GM12875 (cell line): ENCODE measurements at regions not wholly inside any gene's neighbourhood (a gene's known extent, or its start where the extent isn't known, plus 50 kb on each side); places are given as distances from the start of the nearest gene placed in this dataset.

Experiments
- H3K4me3 ChIP-seq: one replicate; pipeline ENCODE4 v1.5.1; 2011; ENCODE audit warnings: low read depth, low read length, control low read depth
- TF ChIP-seq, protein P1 (sequence below): IDR thresholded peaks from 2 replicates; pipeline ENCODE4 v1.5.1; 2011; ENCODE audit warnings: low read depth, mild to moderate bottlenecking, control low read depth, inconsistent platforms, low read length, moderate library complexity, borderline replicate concordance; ENCODE audit not compliant: insufficient read depth

DNA sequence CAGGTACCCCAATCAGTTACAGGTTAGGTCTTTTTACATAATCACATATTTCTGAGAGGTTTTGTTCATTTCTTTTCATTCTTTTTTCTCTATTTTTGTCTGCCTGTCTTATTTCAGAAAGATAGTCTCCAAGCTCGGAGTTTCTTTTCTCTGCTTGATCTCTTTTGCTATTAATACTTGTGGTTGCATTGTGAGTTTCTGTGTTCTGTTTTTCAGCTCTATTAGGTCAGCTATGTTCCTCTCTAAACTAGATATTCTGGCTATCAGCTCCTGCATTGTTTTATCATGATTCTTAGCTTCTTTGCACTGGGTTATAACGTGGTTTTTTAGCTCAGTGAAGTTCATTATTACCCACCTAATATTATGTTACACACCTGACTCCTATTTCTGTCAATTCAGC lies 914.1 kb downstream of the TRHDE start:
- no peak overlapping the region for H3K4me3 ChIP-seq
- TF ChIP-seq, protein P1, sequence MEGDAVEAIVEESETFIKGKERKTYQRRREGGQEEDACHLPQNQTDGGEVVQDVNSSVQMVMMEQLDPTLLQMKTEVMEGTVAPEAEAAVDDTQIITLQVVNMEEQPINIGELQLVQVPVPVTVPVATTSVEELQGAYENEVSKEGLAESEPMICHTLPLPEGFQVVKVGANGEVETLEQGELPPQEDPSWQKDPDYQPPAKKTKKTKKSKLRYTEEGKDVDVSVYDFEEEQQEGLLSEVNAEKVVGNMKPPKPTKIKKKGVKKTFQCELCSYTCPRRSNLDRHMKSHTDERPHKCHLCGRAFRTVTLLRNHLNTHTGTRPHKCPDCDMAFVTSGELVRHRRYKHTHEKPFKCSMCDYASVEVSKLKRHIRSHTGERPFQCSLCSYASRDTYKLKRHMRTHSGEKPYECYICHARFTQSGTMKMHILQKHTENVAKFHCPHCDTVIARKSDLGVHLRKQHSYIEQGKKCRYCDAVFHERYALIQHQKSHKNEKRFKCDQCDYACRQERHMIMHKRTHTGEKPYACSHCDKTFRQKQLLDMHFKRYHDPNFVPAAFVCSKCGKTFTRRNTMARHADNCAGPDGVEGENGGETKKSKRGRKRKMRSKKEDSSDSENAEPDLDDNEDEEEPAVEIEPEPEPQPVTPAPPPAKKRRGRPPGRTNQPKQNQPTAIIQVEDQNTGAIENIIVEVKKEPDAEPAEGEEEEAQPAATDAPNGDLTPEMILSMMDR = no peak

DNA sequence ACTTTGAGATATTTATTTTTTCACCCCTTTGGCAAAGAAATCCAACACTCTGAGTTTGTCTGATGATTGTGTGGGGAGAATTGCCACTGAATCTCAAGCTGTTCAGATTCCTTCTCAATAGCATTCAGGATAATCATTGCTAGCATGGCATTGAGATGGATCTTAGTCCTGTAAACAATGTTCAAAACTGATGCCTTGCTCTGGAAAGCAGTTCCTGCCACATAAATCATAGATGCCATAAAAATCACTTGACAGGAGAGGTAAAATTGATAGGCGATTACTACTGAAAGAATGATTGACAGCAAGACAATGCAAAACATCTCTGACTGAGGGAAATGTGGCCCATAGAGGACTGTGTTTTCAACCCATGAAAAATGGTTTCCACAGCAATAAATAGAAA lies 915.6 kb downstream of the TRHDE start:
- TF ChIP-seq, protein P1 = no peak
- no peak overlapping the region for H3K4me3 ChIP-seq

DNA sequence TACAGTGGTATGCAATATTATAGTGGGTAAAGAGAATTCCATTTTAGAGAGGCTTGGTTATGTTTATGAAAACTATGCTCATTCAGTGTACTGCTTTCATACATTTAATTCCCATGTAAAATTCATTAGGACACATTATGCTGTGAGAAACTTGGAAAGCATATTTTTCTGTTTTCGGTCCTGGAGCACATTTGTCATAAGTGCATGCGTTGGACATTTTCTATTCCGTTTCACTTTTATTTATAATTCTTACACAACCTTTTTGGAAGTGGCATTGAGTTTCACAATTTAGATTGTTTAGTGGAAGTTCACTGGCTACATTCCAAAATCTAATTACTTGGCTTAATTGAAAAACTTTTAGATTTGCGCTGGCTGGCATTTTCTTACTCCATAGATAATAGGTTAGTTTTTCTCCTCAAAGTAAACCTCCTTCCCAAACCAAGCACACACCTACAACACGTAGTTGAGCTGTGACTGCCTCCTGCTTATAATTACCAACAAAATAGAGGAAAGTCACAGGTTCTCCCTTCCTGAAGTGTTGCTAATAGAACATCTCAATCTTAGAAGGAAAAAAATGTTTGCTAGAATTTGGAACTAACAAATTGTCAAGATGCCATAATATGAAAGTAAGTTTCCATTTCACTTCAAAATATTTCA lies 938.5 kb downstream of the TRHDE start:
- TF ChIP-seq, protein P1 = no peak

DNA sequence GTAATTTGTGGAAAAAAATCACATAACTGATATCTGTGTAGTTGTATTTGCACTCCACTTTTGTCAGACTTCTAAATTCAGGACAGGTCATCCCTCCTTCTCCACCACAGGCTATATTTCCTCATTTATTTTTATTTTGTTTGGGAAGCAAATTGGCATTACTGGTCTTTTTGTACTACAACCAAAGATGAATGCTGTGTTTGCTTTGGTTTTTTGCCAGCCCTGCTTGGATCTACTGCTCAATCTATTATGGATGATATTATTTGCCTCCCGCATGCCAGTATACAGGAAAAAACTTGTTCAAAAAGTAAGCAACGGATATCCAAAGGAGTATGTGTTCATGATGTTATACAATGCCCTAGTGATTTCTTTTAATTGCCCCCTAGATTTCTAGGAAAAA lies 948.8 kb downstream of the TRHDE start:
- TF ChIP-seq, protein P1 = no peak

More for the DNA sequence above, 938.5 kb downstream of the TRHDE start:
- no peak overlapping the region for H3K4me3 ChIP-seq

DNA sequence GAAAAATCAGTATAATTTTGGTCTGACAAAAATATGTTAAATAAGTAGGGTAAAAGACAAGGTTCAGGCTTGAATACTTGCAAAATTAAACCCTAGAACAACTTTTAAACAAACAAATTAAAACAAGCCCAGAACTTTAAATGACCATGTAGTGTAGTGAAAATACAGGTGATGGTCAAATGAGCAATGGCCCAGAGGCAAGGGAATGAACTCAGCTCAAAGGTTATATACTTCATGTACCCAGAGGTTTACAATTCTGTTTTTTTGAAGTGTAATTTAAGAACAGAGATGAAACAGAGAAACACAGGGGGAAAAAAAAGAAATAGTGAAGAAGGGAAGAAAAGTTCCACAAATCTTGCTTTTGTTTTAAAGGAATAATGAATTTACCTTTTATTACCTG lies 949.2 kb downstream of the TRHDE start:
- TF ChIP-seq, protein P1 = no peak
- H3K4me3 ChIP-seq = no peak overlapping the region

More for the DNA sequence above, 948.8 kb downstream of the TRHDE start:
- H3K4me3 ChIP-seq = no peak overlapping the region

DNA sequence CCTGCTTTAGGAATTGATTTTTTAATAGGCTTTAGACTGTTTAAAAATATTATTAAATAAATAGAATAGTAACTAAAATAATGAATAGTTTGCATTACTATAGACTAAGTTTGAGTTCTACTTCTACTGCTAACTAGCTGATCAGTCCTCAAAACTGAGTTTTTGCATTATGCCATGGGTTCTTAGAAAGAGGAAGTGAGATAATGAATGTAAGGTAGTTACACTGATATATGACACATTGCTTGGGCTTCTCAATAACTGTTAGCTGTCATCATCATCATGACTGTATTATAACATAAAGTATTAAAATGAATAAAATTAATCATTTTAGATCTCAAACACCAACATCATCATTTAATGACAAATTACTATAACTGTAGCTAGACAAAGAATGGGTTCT lies 949.7 kb downstream of the TRHDE start:
- TF ChIP-seq, protein P1 = no peak
- no peak overlapping the region for H3K4me3 ChIP-seq

DNA sequence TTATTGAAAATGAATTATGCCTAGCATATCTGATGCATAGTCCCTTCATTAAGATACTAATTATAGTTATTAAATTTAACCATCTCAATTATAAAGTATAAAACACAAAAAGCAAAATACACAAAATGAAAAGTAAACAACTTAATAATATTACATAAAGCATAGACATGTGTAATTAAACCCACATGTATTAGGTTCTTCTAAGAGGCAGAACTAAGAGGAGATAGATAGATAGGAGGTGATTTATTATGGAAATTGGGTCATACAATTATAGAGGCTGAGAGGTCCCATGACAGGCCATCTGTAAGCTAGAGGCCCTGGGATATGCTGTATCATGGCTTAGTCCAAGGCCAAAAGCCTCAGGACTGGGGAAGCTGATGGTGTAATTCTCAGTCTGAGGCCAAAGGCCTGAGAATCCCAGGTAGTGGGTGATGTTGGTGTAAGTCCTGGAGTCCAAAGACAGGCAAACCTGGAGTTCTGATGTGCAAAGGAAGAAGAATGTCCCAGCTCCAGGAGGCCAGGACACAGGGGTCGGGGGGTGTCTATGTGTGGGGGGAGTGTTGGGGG lies 953.3 kb downstream of the TRHDE start:
- TF ChIP-seq, protein P1 = no peak
- H3K4me3 ChIP-seq = no peak overlapping the region
